HCT116 (cell line): ENCODE measurements at regions not wholly inside any gene's neighbourhood (a gene's known extent, or its start where the extent isn't known, plus 50 kb on each side); places are given as distances from the start of the nearest gene placed in this dataset.

Source experiments
- ATAC-seq: fragments of 200-7000 bp; cut with Tn5 transposase; 2 replicates; pipeline ENCODE4 v1.9.1; 2020; ENCODE audit warnings: mild to moderate bottlenecking, moderate library complexity
- BruUV-seq: library from RNA; stranded (reverse); fragments of 400-500 nt; replicated peaks from 2 replicates; lab custom pipeline; 2021; lab: Mats Ljungman, UMichigan
- CTCF ChIA-PET: fragments of 300-600 bp; sonication (Branson Sonifier 250); formaldehyde crosslinking; loops from one replicate; lab custom pipeline; 2021; ENCODE audit warnings: antibody characterized with exemption; lab: Charles Lee
- POLR2A ChIA-PET: fragments of 300-600, 350-600 bp; sonication (Branson Sonifier 250); formaldehyde crosslinking; loops from one replicate; lab custom pipeline; 2021; ENCODE audit warnings: antibody characterized with exemption; lab: Charles Lee
- RAD21 ChIA-PET, 2 experiments: fragments of 300-600 bp; sonication (Branson Sonifier 250); formaldehyde crosslinking; loops; one replicate each; lab custom pipeline; 2023; ENCODE audit warnings: low total read pairs in 2 of 2; ENCODE audit not compliant: uncharacterized antibody in 2 of 2, unreplicated experiment in 2 of 2, low non-redundant PET in 1 of 2; lab: Charles Lee
- DNase-seq: peaks from one replicate; pipeline ENCODE4 v3.0.0-alpha.2; 2010; ENCODE audit warnings: low read depth, low spot score
- H2AFZ ChIP-seq: fragments of 200-600 bp; shearing (Covaris generic), sonication (generic); 2 replicates; pipeline ENCODE4 v1.6.1; 2017; ENCODE audit warnings: low read depth, mixed run types, mixed read lengths, antibody characterized with exemption, low read length; ENCODE audit not compliant: poor library complexity, severe bottlenecking
- H3K27ac ChIP-seq: 2 replicates; pipeline ENCODE4 v1.5.1; 2012; ENCODE audit warnings: low read depth, low read length
- H3K27me3 ChIP-seq: fragments of 200-600 bp; sonication (generic); 2 replicates; pipeline ENCODE4 v1.6.1; 2016; ENCODE audit warnings: mixed run types, low read length, mixed read lengths; ENCODE audit not compliant: insufficient read depth
- H3K36me3 ChIP-seq, 2 experiments: fragments of 200-500 bp in 1 of 2; fragments of 200-600 bp in 1 of 2; sonication (Bioruptor generic) in 1 of 2; sonication (generic) in 1 of 2; 2 replicates each; pipeline versions ENCODE4 v1.5.1 to v1.6.1; 2014 to 2016; ENCODE audit warnings: low read length in 2 of 2, inconsistent platforms in 1 of 2, mixed read lengths in 1 of 2, mixed run types in 1 of 2; ENCODE audit not compliant: insufficient read depth in 2 of 2, control insufficient read depth in 1 of 2
- H3K4me1 ChIP-seq, 2 experiments: fragments of 200-600 bp in 1 of 2; sonication (generic) in 1 of 2; 2 replicates each; pipeline versions ENCODE4 v1.5.1 to v1.6.1; 2012 to 2017; ENCODE audit warnings: low read length in 2 of 2, inconsistent platforms in 1 of 2, mild to moderate bottlenecking in 1 of 2, mixed read lengths in 1 of 2, mixed run types in 1 of 2, moderate library complexity in 1 of 2; ENCODE audit not compliant: insufficient read depth in 2 of 2, control insufficient read depth in 1 of 2
- H3K4me2 ChIP-seq: fragments of 200-600 bp; sonication (generic); 2 replicates; pipeline ENCODE4 v1.6.1; 2017; ENCODE audit warnings: mixed run types, low read length, mixed read lengths
- H3K4me3 ChIP-seq, 2 experiments: fragments of 200-600 bp in 1 of 2; sonication (generic) in 1 of 2; replicated peaks in 1 of 2; 2 replicates each; pipeline ENCODE4 v1.5.1; 2011 to 2016; ENCODE audit warnings: low read length in 2 of 2, control low read depth in 1 of 2, low read depth in 1 of 2, mild to moderate bottlenecking in 1 of 2, mixed read lengths in 1 of 2, mixed run types in 1 of 2
- H3K79me2 ChIP-seq: fragments of 200-600 bp; sonication (generic); 2 replicates; pipeline ENCODE4 v1.6.1; 2017; ENCODE audit warnings: mild to moderate bottlenecking, mixed run types, low read length, moderate library complexity, mixed read lengths; ENCODE audit not compliant: insufficient read depth
- H3K9ac ChIP-seq: fragments of 200-600 bp; sonication (generic); 2 replicates; pipeline ENCODE4 v1.6.1; 2016; ENCODE audit warnings: low read length, mixed read lengths
- H3K9me2 ChIP-seq: fragments of 200-600 bp; sonication (generic), shearing (Covaris generic); 2 replicates; pipeline ENCODE4 v1.6.1; 2017; ENCODE audit warnings: mixed run types, mild to moderate bottlenecking, moderate library complexity; ENCODE audit not compliant: insufficient read depth
- H3K9me3 ChIP-seq, 2 experiments: fragments of 200-500 bp in 1 of 2; fragments of 200-600 bp in 1 of 2; sonication (Bioruptor generic) in 1 of 2; sonication (generic) in 1 of 2; 2 replicates each; pipeline ENCODE4 v1.6.1; 2014 to 2017; ENCODE audit warnings: low read length in 2 of 2, mixed read lengths in 2 of 2, inconsistent platforms in 1 of 2, low read depth in 1 of 2, mild to moderate bottlenecking in 1 of 2, mixed run types in 1 of 2, moderate library complexity in 1 of 2; ENCODE audit not compliant: control insufficient read depth in 1 of 2, insufficient read depth in 1 of 2
- H4K20me1 ChIP-seq: fragments of 200-600 bp; sonication (generic), shearing (Covaris generic); 2 replicates; pipeline ENCODE4 v1.6.1; 2017; ENCODE audit warnings: mixed run types, mild to moderate bottlenecking, moderate library complexity; ENCODE audit not compliant: insufficient read depth
- ATF3 ChIP-seq: IDR thresholded peaks from 2 replicates; pipeline ENCODE4 v1.6.1; 2012
- CBX3 ChIP-seq: IDR thresholded peaks from 2 replicates; pipeline ENCODE4 v1.6.1; 2012; ENCODE audit warnings: low read depth
- ELF1 ChIP-seq: IDR thresholded peaks from 2 replicates; pipeline ENCODE4 v1.6.1; 2012; ENCODE audit warnings: low read depth, borderline replicate concordance
- EZH2 ChIP-seq: fragments of 200-600 bp; sonication (generic); IDR thresholded peaks from 2 replicates; pipeline ENCODE4 v1.6.1; 2017; ENCODE audit warnings: antibody characterized with exemption, mixed run types
- EZH2phosphoT487 ChIP-seq: fragments of 200-600 bp; IDR thresholded peaks from 2 replicates; pipeline ENCODE4 v1.6.1; 2018; ENCODE audit warnings: antibody characterized with exemption, borderline replicate concordance
- FOSL1 ChIP-seq: IDR thresholded peaks from 2 replicates; pipeline ENCODE4 v1.6.1; 2012; ENCODE audit warnings: low read depth
- JUND ChIP-seq: IDR thresholded peaks from 2 replicates; pipeline ENCODE4 v1.6.1; 2012
- RAD21 ChIP-seq: IDR thresholded peaks from 2 replicates; pipeline ENCODE4 v1.6.1; 2012; ENCODE audit warnings: low read depth, mild to moderate bottlenecking
- REST ChIP-seq: IDR thresholded peaks from 2 replicates; pipeline ENCODE4 v1.6.1; 2012; ENCODE audit warnings: low read depth
- SIN3A ChIP-seq: IDR thresholded peaks from 2 replicates; pipeline ENCODE4 v1.6.1; 2012; ENCODE audit warnings: low read depth
- SP1 ChIP-seq: IDR thresholded peaks from 2 replicates; pipeline ENCODE4 v1.6.1; 2012; ENCODE audit warnings: low read depth
- TCF7L2 ChIP-seq: IDR thresholded peaks from 2 replicates; pipeline ENCODE4 v1.7.0; 2011; ENCODE audit warnings: borderline replicate concordance, inconsistent platforms; ENCODE audit not compliant: insufficient read depth, insufficient read length; ENCODE audit errors: extremely low read depth
- ZBTB33 ChIP-seq: IDR thresholded peaks from 2 replicates; pipeline ENCODE4 v1.6.1; 2011; ENCODE audit warnings: mild to moderate bottlenecking, low read length, moderate library complexity; ENCODE audit not compliant: insufficient replicate concordance; ENCODE audit errors: extremely low read depth
- ZNF274 ChIP-seq: fragments of 200-500 bp; sonication (Bioruptor generic); IDR thresholded peaks from 2 replicates; pipeline ENCODE4 v1.6.1; 2014; ENCODE audit warnings: mild to moderate bottlenecking, low read depth, low read length, inconsistent platforms
- intact Hi-C: fragments of 100-400 bp; cut with micrococcal nuclease; formaldehyde crosslinking; loops from 2 replicates; pipeline ENCODE4 v1.10.0; 2022

GRCh38 chr9:135209852-135210251 lies 122.4 kb downstream of the OLFM1 start (continued):
- TF ChIP-seq ATF3 (no peak), ELF1 (no peak)
- TF ChIP-seq, all 23 proteins: peak for 0

- Histone ChIP-seq H3K27ac (no peak overlapping the region), H3K36me3 (no peaks in the 10 kb centered on the region), H3K4me3 (no peak overlapping the region), H3K9me2 (no peaks in the 10 kb centered on the region), H3K4me2 (no peak overlapping the region), H3K9ac (no peak overlapping the region), H3K27me3 (peaks cover 5% of the 10 kb centered on the region; the same call in 1 of the 2 replicates), H4K20me1 (no peaks in the 10 kb centered on the region), H3K9me3 (peaks cover 0 to 11% of the 10 kb centered on the region in 2 experiments; a peak in 2 of 4 replicates), H3K79me2 (no peaks in the 10 kb centered on the region), H2AFZ (no peak overlapping the region), H3K4me1 (no peaks in the 10 kb centered on the region)
- intact Hi-C loops = loop anchor here (10.0 kb wide), 1 partner anchor 64 kb away; no protein-coding TSS in a partner anchor
- no peak for TF ChIP-seq ELF1
- TF ChIP-seq ATF3 = no peak
- TF ChIP-seq SIN3A = no peak
- no peak for TF ChIP-seq RAD21
- TF ChIP-seq EZH2phosphoT487 = no peak
- no peak for TF ChIP-seq CBX3
- TF ChIP-seq JUND = no peak
- TF ChIP-seq ZBTB33 = no peak
- TF ChIP-seq FOSL1 = no peak
- TF ChIP-seq REST = no peak
- TF ChIP-seq EZH2 = no peak
- TF ChIP-seq ZNF274 = no peak
- no peak for TF ChIP-seq TCF7L2
- no peak for TF ChIP-seq SP1
- ChIA-PET POLR2A (no interaction called here), CTCF (no interaction called here), RAD21 (no interaction called here)
- ATAC-seq (no peak), DNase-seq (no peak)
- no TSS peak for BruUV-seq
These were observed 123.4 kb downstream of the OLFM1 start for GRCh38 chr9:135210676-135211523.
